Iris pigment epithelial cell (primary cell): ENCODE measurements at regions not wholly inside any gene's neighbourhood (a gene's known extent, or its start where the extent isn't known, plus 50 kb on each side); places are given as distances from the start of the nearest gene placed in this dataset.
A peak's percentile ranks its signal among the peaks of the same experiment; 100 is the strongest.
"Not testable (repeated sequence)": the region's sequence is repeated elsewhere in the genome, so short reads cannot be mapped to it uniquely, and the experiment has no call there.

Source experiments
- DNase-seq: peaks from one replicate; pipeline ENCODE4 v3.0.0-alpha.2; 2011; ENCODE audit warnings: low read depth

DNA sequence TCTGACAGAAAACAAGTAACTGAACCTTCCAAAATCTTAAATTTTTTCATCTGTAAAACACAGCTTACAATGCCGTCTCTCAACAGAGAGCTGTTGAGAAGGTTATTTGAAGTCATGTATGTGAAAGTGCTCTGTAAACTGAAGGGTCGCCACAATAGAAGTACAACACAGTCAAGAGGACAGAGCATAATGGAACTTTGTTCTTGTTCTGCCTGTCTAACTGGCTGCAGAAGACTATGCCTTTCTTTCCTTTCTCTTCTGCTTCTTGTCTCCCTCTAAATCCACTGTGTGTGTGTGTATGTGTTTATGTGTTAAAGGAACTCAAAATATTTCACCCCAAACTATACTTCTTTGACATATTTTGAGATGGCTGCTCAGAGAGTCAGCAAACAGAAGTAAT, 365.8 kb upstream of the RND3 start:
- DNase-seq: no peak

DNA sequence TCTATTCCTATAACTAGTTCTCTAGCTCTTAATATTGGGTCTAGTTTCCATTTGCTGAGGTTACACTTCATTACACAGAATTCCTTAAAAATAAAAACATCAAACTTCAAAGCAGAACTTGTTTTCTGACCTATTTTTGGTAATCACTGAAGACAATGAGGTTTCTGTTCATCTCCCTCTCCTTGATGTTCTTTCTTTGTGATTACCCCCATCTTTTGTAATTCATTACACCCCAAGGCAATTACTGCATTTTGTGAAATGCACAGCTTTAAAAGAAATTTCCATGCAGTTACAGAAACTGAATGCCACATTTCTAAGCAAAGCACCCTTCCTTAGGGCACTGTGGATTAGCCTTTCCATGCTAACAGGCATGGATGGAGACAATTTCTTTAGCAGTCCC, 363.2 kb upstream of the RND3 start:
- no peak for DNase-seq

DNA sequence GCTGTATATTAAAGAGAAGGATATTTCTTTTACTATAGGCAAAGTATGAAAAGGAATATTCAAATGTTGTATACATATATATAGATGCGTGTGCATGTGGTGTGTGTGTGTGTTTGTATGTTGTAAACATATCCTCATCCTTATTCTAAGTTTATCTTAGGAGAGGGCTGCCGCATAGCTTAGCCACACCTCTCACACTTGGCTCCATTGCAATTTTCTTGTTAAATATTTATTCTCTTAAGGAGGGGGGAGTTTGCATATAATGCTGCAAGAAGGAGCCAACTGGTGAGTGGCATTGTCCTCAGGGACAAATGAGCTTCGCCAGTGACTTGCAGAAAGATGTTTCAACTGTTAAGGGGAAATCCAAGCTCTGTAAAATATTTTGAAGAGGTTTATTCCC, 360.1 kb upstream of the RND3 start:
- DNase-seq: no peak

DNA sequence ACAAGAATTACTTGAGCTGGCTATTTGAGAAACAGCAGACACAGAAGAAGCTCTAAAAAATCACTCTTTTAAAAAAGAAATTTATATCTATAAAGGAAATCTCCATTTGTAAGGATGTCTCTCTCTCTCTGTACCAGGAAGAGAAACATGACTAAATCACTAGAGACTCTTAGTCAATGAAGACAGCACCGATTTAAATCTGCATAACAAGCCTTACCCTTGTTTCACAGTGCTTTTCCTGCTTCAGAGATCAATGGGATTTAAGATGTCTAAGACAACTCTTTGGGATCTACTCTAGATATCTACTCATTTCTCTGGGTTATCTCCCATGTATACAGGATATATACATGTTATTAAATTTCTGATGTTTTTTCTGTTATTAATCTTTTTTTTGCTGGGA, 359.2 kb upstream of the RND3 start:
- no peak for DNase-seq

DNA sequence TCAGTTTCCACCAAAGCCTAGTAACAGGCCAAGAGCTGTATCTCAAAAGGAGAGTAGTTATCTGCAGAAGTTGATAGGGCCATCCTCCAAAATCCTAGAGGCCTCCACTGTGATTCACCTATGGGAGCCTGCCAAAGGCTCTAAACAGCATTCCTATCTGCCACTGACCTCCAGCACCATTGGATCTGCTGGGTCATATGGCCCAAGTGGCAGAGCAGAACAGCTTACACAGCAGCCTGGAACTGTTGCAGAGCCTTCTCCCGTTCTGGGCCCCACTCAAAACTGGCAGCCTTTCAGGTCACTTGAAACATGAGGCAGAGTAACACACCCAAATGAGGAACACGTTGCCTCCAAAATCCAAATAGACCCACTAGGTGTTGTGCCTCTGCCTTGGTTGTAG, 345.2 kb upstream of the RND3 start:
- no peak for DNase-seq

DNA sequence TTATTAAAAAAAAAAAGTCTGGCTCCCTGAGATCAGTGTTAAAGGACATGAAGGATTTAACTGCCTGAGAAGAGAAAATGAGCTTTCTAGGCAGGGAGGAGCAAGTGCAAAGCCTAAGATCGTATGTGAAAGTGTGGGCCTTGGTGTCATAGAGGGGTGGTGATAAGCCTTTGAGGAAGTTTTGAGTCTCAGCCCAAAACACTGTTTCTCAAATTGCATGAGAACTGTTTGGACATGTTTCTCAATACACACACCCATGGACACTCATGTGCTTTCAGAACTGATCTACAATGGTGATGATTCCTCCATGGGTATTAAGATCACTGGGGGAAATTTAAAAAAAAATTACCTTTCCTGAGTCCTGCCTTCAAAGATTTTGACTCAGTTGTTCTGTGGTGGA, 336.7 kb upstream of the RND3 start:
- DNase-seq: no peak

DNA sequence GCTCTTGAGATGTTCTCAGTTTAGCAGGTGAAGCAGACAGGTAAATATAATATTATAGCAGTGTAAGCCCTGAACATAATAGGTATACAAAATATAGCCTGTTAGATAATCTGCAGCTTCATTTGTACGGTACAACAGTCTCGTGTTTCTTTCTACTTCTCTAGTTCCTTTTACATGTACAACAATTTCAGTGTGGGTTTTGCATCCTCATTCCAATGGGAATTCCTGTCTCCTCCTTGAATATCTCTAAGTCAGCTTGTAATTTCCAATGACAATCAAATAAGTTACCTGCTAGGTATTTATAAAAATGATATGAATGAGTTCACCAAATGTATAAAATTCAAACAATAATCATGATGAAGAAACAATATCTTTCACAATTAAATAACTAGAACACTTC, 330.0 kb upstream of the RND3 start:
- no peak for DNase-seq

DNA sequence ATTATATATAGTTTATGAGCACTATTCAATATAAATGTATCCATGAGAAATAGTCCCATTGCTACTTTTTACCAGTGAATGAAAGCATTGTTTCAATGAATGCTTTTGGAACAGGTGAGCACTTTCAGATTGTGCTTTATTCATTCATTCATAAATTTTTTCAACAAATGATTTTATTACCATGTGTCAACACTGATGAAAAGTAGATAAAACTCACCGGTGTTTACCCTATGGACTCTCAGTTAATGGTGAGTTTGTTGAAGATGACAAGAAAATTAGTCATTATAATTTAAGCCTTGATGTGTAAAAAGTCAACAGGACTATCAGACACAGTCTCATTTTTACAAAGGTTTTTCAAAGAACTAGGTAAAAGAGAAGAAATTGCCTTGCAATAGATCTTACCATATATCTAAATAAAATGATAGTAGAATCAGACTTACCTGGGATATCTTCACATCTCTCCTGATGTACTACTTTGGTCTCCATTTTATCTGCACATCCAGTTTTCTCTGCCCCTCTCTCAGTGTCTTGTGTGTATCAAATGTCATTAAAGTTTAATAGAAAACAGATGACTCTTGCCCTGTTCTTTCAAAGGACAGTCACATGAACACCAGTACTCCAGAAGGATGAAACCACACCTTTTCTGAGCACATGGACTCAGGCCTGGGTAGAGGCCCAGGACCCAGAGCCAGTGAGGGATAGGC, 325.3 kb upstream of the RND3 start:
- DNase-seq: no peak

DNA sequence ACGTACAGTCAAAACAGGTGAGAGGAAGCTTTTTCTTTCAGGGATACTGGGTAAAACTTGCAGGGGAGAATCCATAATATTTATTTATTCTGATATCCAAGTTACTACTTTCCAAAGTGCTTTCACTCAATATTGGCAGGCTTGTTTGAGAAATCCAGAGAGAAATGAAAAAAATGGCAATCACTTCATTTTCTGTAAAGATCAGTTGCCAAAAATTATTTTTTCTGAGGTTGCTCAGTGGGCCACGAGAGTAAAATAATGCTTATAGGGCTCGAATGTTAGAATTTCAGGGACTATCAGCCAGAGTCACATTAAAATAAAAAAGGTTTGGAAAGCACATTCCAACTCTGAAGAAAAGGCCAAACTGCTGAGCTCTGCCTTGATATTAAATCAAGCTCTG, 324.6 kb upstream of the RND3 start:
- DNase-seq: no peak

DNA sequence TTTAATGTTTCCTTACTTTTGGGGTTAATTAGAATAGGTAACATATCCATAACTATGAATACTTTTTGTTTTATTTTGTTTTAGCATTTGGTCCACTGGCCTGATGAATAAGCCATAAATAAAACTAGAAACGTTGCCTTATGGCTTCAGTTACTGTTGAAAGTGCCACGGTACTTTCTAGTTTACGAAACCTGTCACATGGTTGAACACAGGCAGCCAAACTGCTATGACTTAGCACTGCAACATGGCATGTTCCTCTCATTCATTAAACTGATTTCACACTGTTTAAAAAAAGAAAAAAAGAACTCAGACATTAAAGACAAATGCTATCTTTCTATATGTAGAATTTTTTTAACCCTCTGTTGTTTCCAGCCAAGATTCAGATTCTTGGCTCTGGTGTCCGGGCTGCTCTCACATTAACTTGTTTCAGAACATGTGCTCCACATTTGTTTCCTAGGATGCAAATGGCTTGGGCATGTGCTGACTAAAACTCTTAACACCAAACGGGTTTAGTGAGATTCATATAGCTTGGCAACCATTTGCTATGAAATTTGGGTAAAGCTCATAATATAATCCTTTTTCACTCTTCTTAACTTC, 323.9 kb upstream of the RND3 start:
- no peak for DNase-seq

DNA sequence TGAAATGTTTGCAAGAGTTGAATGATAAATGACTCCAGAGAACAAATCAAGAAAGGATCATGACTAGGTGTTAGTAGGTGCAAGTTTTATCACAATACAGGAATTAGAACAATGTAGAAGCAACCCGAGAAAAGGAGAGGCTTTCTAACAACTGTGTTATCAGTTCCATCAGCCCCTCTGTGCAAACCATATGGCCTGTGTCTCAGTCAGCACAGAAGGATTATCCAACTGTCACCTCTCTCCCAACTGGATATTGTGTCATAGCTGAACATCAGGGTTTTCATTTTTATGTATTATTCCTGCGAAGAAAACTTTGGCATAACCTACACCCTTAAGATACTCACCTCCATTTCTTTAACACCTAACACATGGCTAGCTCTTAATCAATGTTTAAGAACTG, 321.6 kb upstream of the RND3 start:
- no peak for DNase-seq

DNA sequence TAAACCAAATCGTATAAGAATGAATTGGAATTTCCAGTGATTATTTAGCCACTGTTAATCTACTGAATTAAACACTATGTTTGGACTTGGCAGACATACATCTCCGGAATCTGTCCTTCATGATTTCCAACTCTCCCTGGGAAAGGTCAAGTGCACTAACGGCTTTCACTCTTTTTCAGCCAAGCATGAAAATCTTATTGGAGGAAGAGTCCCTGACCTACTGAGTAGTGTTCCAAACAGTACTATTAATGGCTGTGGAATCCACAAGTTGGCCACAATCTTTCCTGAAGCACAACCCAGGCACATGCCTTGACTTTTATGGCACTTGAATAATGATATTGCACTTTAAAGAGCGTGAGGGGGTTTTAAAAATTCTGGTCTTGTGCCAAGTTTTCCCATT, 318.9 kb upstream of the RND3 start:
- peak; percentile 28 for DNase-seq

DNA sequence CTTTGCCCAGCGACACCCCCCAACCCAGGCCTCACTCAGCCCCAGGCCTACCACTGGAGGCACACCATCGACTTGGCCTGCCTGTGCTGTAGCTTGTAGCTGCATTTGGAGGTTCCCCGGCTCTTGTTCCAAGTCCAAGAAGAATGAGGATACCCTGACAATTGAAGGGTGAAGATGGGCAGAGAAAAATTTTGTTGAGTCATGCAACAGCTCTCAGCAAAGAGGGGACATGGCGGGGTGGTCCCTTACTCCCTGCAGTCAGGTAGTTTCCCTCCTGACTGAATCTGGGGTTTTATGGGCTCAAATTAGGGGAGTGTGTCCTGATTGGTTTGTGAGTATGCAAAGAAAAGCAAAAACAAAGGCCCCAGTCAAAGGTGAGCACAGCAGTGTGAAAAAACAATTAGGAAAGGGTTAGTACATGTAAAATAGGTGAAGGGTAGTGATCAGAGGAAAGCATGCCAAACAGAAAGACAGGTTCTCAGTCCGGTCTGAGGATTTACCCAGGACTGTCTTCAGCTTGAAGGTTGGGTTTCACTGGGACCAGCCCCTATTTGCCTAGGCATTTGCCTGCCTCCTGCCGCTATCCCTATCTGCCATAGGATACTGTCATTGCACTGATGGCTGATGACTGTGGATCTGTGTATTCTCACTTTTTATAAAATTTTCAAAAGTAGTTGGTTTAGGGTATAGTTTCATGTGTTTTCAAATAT, 316.4 kb upstream of the RND3 start:
- no peak for DNase-seq

DNA sequence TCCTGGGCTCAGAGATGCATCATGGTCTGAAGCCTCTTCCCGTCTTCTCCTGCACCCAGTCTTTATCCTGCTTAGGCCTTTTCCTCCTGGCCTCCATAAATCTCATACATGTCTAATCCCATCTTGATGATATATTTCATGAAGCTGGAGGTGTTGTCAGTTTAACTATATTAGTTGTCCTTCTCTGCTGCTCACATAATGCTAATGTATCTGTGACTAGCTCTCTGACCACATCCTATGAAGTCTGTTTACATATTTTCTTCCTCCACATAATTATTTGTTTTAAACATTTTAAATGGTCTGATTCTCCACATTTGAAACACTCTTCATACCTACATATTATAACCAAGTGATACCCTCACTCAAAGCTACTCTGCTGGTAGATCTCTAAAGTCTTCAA, 315.2 kb upstream of the RND3 start:
- DNase-seq: peak; percentile 16

DNA sequence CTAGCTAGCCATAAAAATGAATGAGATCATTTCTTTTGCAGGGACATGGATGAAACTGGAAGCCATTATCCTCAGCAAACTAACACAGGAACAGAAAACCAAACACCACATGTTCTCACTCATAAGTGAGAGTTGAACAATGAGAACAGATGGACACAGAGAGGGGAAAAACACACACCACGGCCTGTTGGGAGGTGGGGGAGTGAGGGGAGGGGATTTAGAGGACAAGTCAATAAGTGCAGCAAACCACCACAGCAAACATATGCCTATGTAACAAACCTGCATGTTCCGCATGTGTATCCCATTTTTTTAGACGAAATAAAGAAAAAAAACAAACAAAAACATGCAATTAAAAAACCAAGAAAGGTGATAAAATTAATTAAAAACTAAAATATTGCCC, 308.8 kb upstream of the RND3 start:
- DNase-seq: not testable (repeated sequence)

DNA sequence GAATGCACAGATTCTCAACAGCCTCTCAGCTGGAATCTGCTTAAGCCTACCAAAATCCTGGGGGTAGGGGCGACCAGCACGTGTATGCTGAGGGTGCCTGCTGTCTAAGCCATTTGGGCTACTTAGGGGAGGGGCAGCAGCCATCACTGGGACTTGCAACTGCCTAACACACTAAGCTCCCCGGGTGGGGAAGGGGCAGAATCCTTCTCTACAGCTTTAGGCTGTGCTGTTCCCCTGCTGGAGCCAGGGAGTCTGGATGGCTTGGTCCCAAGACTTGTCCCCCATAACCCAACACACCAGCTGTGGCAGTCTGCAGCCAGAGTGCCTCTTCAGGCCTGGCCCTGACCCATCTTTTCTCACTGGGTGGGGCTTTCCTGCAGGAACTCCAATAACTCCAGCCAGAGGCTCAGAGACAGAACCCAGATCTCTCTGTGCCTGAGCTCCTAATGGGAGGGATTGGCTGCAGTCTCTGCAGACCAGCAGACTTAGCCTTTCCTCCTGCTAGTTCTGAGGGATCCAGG, 305.4 kb upstream of the RND3 start:
- no peak for DNase-seq

DNA sequence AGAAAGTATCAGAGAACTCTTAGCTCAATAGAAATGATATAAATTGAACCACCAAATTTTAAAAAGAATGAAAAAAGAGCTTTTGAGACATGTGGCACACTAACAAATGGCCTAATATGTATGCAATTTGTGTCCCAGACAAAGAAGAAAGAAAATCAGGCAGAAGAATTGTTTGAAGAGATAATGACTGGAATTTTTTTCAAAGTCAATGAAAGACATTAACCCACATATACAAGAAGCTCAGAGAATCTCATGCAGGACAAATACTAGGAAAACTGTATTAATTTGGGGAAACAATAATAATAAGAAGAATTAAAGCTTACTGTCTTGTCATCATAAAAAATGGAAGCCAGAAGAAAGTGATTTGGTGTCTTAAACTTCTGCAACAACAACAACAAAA, 304.1 kb upstream of the RND3 start:
- no peak for DNase-seq

DNA sequence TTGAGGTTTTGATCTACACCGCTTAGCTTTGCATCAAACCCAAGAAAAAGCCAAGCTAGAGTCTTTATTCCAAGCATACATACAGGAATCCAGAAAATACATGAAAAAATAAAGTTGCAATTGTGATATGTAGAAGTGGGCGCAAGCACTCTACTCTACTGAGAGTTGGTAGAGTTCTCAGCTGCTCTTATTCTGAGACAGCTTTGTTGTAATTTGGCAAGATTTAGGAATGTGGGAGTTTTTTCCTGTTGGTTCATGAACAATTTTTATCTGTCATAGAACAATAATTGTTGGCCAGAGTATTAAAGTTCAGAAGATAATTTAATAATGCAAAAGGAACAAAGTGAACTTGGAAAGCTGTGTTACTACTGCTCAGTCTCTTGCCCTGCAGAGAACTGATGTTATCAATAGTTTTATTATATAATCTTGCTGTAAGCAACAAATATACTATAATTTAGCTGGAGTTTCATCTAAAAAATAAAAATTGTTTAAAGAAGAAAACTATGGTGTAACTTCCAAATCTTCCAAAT, 302.0 kb upstream of the RND3 start:
- no peak for DNase-seq

DNA sequence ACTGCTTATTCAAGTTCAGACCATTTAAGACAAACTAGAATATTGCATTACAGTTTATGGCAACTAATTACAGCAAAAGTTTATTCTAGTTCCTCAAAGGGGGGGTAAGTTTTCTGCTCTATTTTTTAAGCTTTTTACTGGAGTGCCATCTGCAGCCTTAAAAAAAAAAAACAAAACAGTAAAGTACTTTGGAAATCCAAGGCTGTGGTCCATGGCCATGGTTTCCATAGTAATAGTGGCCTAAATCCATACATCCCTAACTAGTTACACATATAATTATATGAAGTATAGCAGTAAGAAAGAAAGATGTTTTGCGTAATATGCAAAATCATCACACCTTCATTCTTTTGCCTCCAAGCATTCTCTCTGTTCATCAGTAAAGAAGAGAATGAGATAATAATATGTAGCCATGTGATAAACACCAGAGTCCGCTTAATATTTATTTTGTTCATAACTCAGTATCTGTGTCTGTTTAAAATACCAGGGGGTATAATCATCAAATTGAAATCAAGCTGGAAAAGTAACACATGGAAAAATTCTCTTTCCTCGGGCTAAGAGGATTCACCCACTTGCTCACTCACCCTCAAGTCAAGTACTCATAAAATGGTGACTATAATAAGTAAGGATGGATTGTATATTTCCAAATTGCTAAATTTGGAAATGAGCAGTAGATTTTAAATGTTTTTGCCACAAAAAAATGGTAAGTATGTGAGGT, 301.1 kb upstream of the RND3 start:
- no peak for DNase-seq

DNA sequence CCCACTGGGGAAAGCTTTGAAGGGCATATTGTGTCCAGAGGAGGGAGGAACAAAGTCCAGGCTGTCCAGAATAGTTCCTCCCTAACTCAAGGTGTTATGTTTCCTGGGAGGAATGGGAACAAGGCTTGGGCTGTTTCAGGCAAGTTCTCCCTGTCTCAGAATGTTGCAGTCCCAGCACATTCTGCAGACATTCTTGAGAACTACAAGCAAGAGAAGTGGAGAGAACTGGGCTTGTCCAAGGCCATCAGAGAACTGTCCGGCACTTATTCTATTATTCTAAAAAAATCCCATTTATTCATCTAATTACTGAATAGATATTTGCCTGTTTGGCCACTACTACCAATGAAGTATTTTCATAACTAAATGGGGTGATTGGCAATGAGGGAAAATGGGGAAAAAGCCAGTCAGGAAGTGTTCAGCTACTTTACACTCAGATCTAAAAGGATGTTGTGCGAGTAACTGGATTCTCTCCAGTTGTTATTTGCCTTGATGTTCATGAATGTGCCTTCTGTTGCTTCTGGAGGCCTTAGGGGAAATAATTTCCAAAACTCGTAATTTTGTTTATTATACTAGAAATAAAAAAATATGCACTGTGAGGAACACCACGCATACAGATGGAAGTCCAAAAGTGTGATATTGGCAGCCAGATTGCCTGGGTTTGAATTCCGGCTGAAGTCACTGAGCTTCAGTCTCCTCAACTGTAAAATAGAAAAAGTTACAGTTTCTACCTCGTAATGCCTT, 300.1 kb upstream of the RND3 start:
- no peak for DNase-seq

DNA sequence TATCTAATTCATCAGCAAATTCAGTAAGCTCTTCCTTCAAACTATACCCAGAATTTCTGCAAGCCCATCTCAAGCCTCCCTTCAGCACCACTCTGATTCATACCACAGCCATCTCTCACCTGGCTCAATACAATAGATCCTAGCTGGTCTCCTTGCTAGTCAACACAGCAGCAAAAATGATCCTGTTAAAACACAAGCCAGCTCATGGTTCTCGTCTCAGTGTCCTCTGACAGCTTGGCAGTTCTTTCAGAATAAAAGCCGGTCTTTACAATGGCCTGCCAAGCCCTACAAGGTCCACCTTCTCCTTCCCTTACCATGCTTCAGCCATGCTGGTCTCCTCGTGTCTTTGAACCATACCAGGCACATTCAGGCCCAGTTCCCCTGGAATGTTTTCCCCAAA, 296.9 kb upstream of the RND3 start:
- no peak for DNase-seq

DNA sequence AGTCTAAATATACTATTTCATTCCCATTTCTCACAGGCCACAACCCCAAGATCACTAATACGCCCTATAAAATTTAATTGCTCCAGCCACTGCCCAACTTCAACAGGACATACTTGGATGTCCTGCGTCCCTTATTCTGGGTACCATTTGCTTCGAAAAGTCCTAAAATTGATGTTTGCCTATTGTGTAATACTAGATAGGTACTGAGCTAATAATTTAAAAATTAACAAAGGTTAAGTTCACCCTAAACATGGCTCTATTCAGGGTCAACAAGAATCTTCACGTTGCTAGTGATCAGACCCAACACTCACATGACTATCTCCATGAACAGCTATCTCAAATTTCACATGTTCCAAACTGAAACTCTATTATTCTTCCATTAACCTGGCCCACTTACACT, 296.4 kb upstream of the RND3 start:
- DNase-seq: no peak
